MM.1S (cell line): ENCODE measurements at regions not wholly inside any gene's neighbourhood (a gene's known extent, or its start where the extent isn't known, plus 50 kb on each side); places are given as distances from the start of the nearest gene placed in this dataset.
"Not testable (repeated sequence)": the region's sequence is repeated elsewhere in the genome, so short reads cannot be mapped to it uniquely, and the experiment has no call there.

Experiments used
- DNase-seq: peaks from one replicate; pipeline ENCODE4 v3.0.0-alpha.2; 2015
- H2AFZ ChIP-seq: fragments of 300-600 bp; sonication (generic); 2 replicates; pipeline ENCODE4 v1.6.0; 2016; ENCODE audit warnings: antibody characterized with exemption, low read length
- H3F3A ChIP-seq: fragments of 300-600 bp; sonication (generic); 2 replicates; pipeline ENCODE4 v1.6.1; 2016; ENCODE audit warnings: mild to moderate bottlenecking, antibody characterized with exemption, low read length, moderate library complexity, mixed read lengths; ENCODE audit not compliant: insufficient read depth
- H3K27ac ChIP-seq: fragments of 300-600 bp; sonication (generic); 2 replicates; pipeline ENCODE4 v1.5.1; 2016; ENCODE audit warnings: mild to moderate bottlenecking, low read length
- H3K27me3 ChIP-seq: fragments of 300-600 bp; sonication (generic); replicated peaks from 2 replicates; pipeline ENCODE4 v1.6.0; 2016; ENCODE audit warnings: low read length; ENCODE audit not compliant: insufficient read depth
- H3K36me3 ChIP-seq: fragments of 300-600 bp; sonication (generic); replicated peaks from 2 replicates; pipeline ENCODE4 v1.6.1; 2016; ENCODE audit warnings: mild to moderate bottlenecking, low read length, mixed read lengths; ENCODE audit not compliant: insufficient read depth
- H3K4me1 ChIP-seq: fragments of 300-600 bp; sonication (generic); 2 replicates; pipeline ENCODE4 v1.6.1; 2016; ENCODE audit warnings: low read length, mixed read lengths
- H3K4me2 ChIP-seq: fragments of 300-600 bp; sonication (generic); 2 replicates; pipeline ENCODE4 v1.6.0; 2016; ENCODE audit warnings: low read depth, low read length
- H3K4me3 ChIP-seq: fragments of 300-600 bp; sonication (generic); 2 replicates; pipeline ENCODE4 v1.5.1; 2016; ENCODE audit warnings: low read length, mixed read lengths
- H3K79me2 ChIP-seq: fragments of 300-600 bp; sonication (generic); 2 replicates; pipeline ENCODE4 v1.6.1; 2016; ENCODE audit warnings: mixed run types, low read length, mixed read lengths
- H3K9ac ChIP-seq: fragments of 300-600 bp; sonication (generic); 2 replicates; pipeline ENCODE4 v1.6.1; 2016; ENCODE audit warnings: low read length, mixed read lengths
- H3K9me2 ChIP-seq: fragments of 300-600 bp; sonication (generic); replicated peaks from 2 replicates; pipeline ENCODE4 v1.6.1; 2016; ENCODE audit warnings: mild to moderate bottlenecking, low read length, mixed read lengths; ENCODE audit not compliant: insufficient read depth
- H3K9me3 ChIP-seq: fragments of 300-600 bp; sonication (generic); replicated peaks from 2 replicates; pipeline ENCODE4 v1.6.1; 2016; ENCODE audit warnings: mild to moderate bottlenecking, low read length, mixed read lengths; ENCODE audit not compliant: insufficient read depth
- H4K20me1 ChIP-seq: fragments of 300-600 bp; sonication (generic); 2 replicates; pipeline ENCODE4 v1.6.1; 2016; ENCODE audit warnings: mild to moderate bottlenecking, low read length, moderate library complexity, mixed read lengths; ENCODE audit not compliant: insufficient read depth
- CTCF ChIP-seq: fragments of 300-600 bp; sonication (generic); IDR thresholded peaks from 2 replicates; pipeline ENCODE4 v1.5.1; 2016; ENCODE audit warnings: antibody characterized with exemption, low read length, mixed read lengths
- EZH2 ChIP-seq: fragments of 300-600 bp; sonication (generic); optimal IDR thresholded peaks from 2 replicates; pipeline ENCODE3; 2017; ENCODE audit warnings: low read depth, mild to moderate bottlenecking, antibody characterized with exemption, low read length, mixed read lengths
- EZH2phosphoT487 ChIP-seq: fragments of 300-600 bp; sonication (generic); IDR thresholded peaks from 2 replicates; pipeline ENCODE4 v1.6.1; 2018; ENCODE audit warnings: antibody characterized with exemption, low read length

- Histone ChIP-seq H3K4me3 (no peak overlapping the region), H2AFZ (no peak overlapping the region), H3K9me2 (no peaks in the 10 kb centered on the region), H3K27ac (no peak overlapping the region), H3K4me2 (no peak overlapping the region), H3F3A (no peaks in the 10 kb centered on the region), H4K20me1 (no peaks in the 10 kb centered on the region), H3K27me3 (no peaks in the 10 kb centered on the region), H3K9ac (no peak overlapping the region), H3K36me3 (no peaks in the 10 kb centered on the region), H3K4me1 (no peaks in the 10 kb centered on the region), H3K79me2 (no peaks in the 10 kb centered on the region), H3K9me3 (no peaks in the 10 kb centered on the region)
- TF ChIP-seq EZH2 (no peak), EZH2phosphoT487 (no peak), CTCF (no peak)
- DNase-seq = no peak
Measured at GRCh38 chr10:109588259-109588658, 335.1 kb downstream of the XPNPEP1 start.

- no peaks in the 10 kb centered on the region for H3K36me3 ChIP-seq
- no peaks in the 10 kb centered on the region for H3F3A ChIP-seq
- H3K4me1 ChIP-seq = no peaks in the 10 kb centered on the region
- TF ChIP-seq CTCF (no peak), EZH2phosphoT487 (no peak), EZH2 (no peak)
- no peaks in the 10 kb centered on the region for H3K79me2 ChIP-seq
- no peak overlapping the region for H3K4me2 ChIP-seq
- no peak for DNase-seq
- no peaks in the 10 kb centered on the region for H3K27me3 ChIP-seq
- H3K9me3 ChIP-seq = no peaks in the 10 kb centered on the region
- H3K9me2 ChIP-seq = no peaks in the 10 kb centered on the region
- no peak overlapping the region for H3K9ac ChIP-seq
- no peaks in the 10 kb centered on the region for H4K20me1 ChIP-seq
- no peak overlapping the region for H2AFZ ChIP-seq
- no peak overlapping the region for H3K4me3 ChIP-seq
- no peak overlapping the region for H3K27ac ChIP-seq
Measured at GRCh38 chr10:109587366-109587765, 335.9 kb downstream of the XPNPEP1 start.

GRCh38 chr10:109556399-109556798 is 366.9 kb downstream of the XPNPEP1 start:
- no peaks in the 10 kb centered on the region for H3K36me3 ChIP-seq
- H3K9me2 ChIP-seq = no peaks in the 10 kb centered on the region
- no peaks in the 10 kb centered on the region for H3K79me2 ChIP-seq
- no peak overlapping the region for H3K4me2 ChIP-seq
- no peak overlapping the region for H3K27ac ChIP-seq
- H3K4me1 ChIP-seq = no peaks in the 10 kb centered on the region
- H3K9me3 ChIP-seq = no peaks in the 10 kb centered on the region
- H3K4me3 ChIP-seq = no peak overlapping the region
- no peak for TF ChIP-seq EZH2
- TF ChIP-seq CTCF = no peak
- TF ChIP-seq EZH2phosphoT487 = no peak
- no peaks in the 10 kb centered on the region for H4K20me1 ChIP-seq
- no peak overlapping the region for H2AFZ ChIP-seq
- no peaks in the 10 kb centered on the region for H3K27me3 ChIP-seq
- H3K9ac ChIP-seq = no peak overlapping the region
- DNase-seq = no peak
- no peaks in the 10 kb centered on the region for H3F3A ChIP-seq

- H3K9me3 ChIP-seq, H2AFZ ChIP-seq, H4K20me1 ChIP-seq, H3K27me3 ChIP-seq, DNase-seq, H3K4me3 ChIP-seq, H3K9ac ChIP-seq, H3K36me3 ChIP-seq, H3K27ac ChIP-seq, H3K79me2 ChIP-seq, H3K9me2 ChIP-seq, H3F3A ChIP-seq, H3K4me2 ChIP-seq, H3K4me1 ChIP-seq: not testable (repeated sequence)
Measured at GRCh38 chr10:109542050-109542603, 381.2 kb downstream of the XPNPEP1 start.
